NCI-H2081 (cell line): ENCODE measurements at regions not wholly inside any gene's neighbourhood (a gene's known extent, or its start where the extent isn't known, plus 50 kb on each side); places are given as distances from the start of the nearest gene placed in this dataset.

ENCODE experiments used
- DNase-seq, 2 experiments: peaks; one replicate each; lab custom pipeline; 2025; lab: John Stamatoyannopoulos, UW

- DNase-seq: no peak
Measured at GRCh38 chr4:117429506-117429905, 344.1 kb upstream of the TRAM1L1 start.

GRCh38 chr4:117434424-117434823, 349.0 kb upstream of the TRAM1L1 start:
- DNase-seq: no peak

- no peak for DNase-seq
Measured at GRCh38 chr4:117447925-117448324, 362.5 kb upstream of the TRAM1L1 start.

- no peak for DNase-seq
Measured at GRCh38 chr4:117455088-117455487, 369.7 kb upstream of the TRAM1L1 start.

GRCh38 chr4:117466388-117466787, 381.0 kb upstream of the TRAM1L1 start:
- no peak for DNase-seq

GRCh38 chr4:117467404-117467803, 382.0 kb upstream of the TRAM1L1 start:
- DNase-seq: no peak

GRCh38 chr4:117474987-117475386, 389.6 kb upstream of the TRAM1L1 start:
- no peak for DNase-seq

- DNase-seq: no peak
Measured at GRCh38 chr4:117477925-117478324, 392.5 kb upstream of the TRAM1L1 start.

GRCh38 chr4:117478702-117479101, 393.3 kb upstream of the TRAM1L1 start:
- no peak for DNase-seq

- no peak for DNase-seq
Measured at GRCh38 chr4:117479673-117480072, 394.3 kb upstream of the TRAM1L1 start.

GRCh38 chr4:117481742-117482141, 396.4 kb upstream of the TRAM1L1 start:
- no peak for DNase-seq

- DNase-seq: no peak
Measured at GRCh38 chr4:117488692-117489091, 403.3 kb upstream of the TRAM1L1 start.

GRCh38 chr4:117489107-117489506, 403.7 kb upstream of the TRAM1L1 start:
- DNase-seq: no peak

- DNase-seq: peak in 1 of 2 experiments; percentile 7
Measured at GRCh38 chr4:117491516-117491915, 406.1 kb upstream of the TRAM1L1 start.

- no peak for DNase-seq
Measured at GRCh38 chr4:117495802-117496201, 410.4 kb upstream of the TRAM1L1 start.

- no peak for DNase-seq
Measured at GRCh38 chr4:117512414-117512813, 427.0 kb upstream of the TRAM1L1 start.

GRCh38 chr4:117514391-117515175, 429.2 kb upstream of the TRAM1L1 start:
- no peak for DNase-seq

- no peak for DNase-seq
Measured at GRCh38 chr4:117515921-117516320, 430.5 kb upstream of the TRAM1L1 start.

- DNase-seq: no peak
Measured at GRCh38 chr4:117527601-117528000, 442.2 kb upstream of the TRAM1L1 start.

- no peak for DNase-seq
Measured at GRCh38 chr4:117529401-117529800, 444.0 kb upstream of the TRAM1L1 start.

- no peak for DNase-seq
Measured at GRCh38 chr4:117533501-117533900, 448.1 kb upstream of the TRAM1L1 start.

- no peak for DNase-seq
Measured at GRCh38 chr4:117545039-117545438, 459.7 kb upstream of the TRAM1L1 start.

- no peak for DNase-seq
Measured at GRCh38 chr4:117549524-117549923, 464.1 kb upstream of the TRAM1L1 start.

- DNase-seq: no peak
Measured at GRCh38 chr4:117550085-117550484, 464.7 kb upstream of the TRAM1L1 start.
